Endothelial cell of umbilical vein (primary cell): ENCODE measurements at regions not wholly inside any gene's neighbourhood (a gene's known extent, or its start where the extent isn't known, plus 50 kb on each side); places are given as distances from the start of the nearest gene placed in this dataset.

Source experiments
- BruUV-seq: library from RNA; stranded (reverse); fragments of 400-500 nt; replicated peaks from 2 replicates; lab custom pipeline; 2021; lab: Mats Ljungman, UMichigan
- CTCF ChIA-PET: fragments of 300-600, 350-600 bp; sonication (Branson Sonifier 250); formaldehyde crosslinking; loops from one replicate; lab custom pipeline; 2021; ENCODE audit warnings: antibody characterized with exemption, inconsistent platforms; lab: Charles Lee
- POLR2A ChIA-PET: fragments of 300-600, 350-600 bp; sonication (Branson Sonifier 250); formaldehyde crosslinking; loops from one replicate; lab custom pipeline; 2021; ENCODE audit warnings: antibody characterized with exemption, inconsistent platforms; lab: Charles Lee
- DNase-seq: peaks from one replicate; pipeline ENCODE4 v3.0.0-alpha.2; 2011; ENCODE audit warnings: low read depth, low spot score
- FAIRE-seq: peaks from 2 replicates; lab custom pipeline; 2011; peaks lifted over from hg19 to GRCh38; lab: Jason Lieb, UNC
- H2AFZ ChIP-seq: 2 replicates; pipeline ENCODE4 v1.6.0; 2012; ENCODE audit warnings: low read depth, low read length, control low read depth, inconsistent platforms
- H3K27ac ChIP-seq: 2 replicates; pipeline ENCODE4 v1.5.1; 2011; ENCODE audit warnings: low read depth, mild to moderate bottlenecking, control low read depth, low read length, moderate library complexity; ENCODE audit not compliant: insufficient read depth
- H3K27me3 ChIP-seq, 2 experiments: 2 replicates each; pipeline versions ENCODE4 v1.6.0 to v1.6.1; 2011; ENCODE audit warnings: low read length in 2 of 2, mixed read lengths in 1 of 2; ENCODE audit not compliant: control insufficient read depth in 2 of 2, insufficient read depth in 2 of 2
- H3K36me3 ChIP-seq, 2 experiments: 2 replicates in 1 of 2; 3 replicates in 1 of 2; pipeline ENCODE4 v1.5.1; 2011; ENCODE audit warnings: low read length in 2 of 2, mild to moderate bottlenecking in 1 of 2, moderate library complexity in 1 of 2; ENCODE audit not compliant: control insufficient read depth in 2 of 2, insufficient read depth in 2 of 2; ENCODE audit errors: extremely low read depth in 1 of 2
- H3K4me1 ChIP-seq: 3 replicates; pipeline ENCODE4 v1.5.1; 2011; ENCODE audit warnings: mild to moderate bottlenecking, low read length; ENCODE audit not compliant: control insufficient read depth, insufficient read depth; ENCODE audit errors: extremely low read depth
- H3K4me2 ChIP-seq: 2 replicates; pipeline ENCODE4 v1.6.1; 2011; ENCODE audit warnings: low read length, control low read depth, mixed read lengths; ENCODE audit not compliant: insufficient read depth
- H3K4me3 ChIP-seq, 3 experiments: fragments of 200-600 bp in 1 of 3; sonication (generic), shearing (Covaris generic) in 1 of 3; replicated peaks in 1 of 3; 2 replicates each; pipeline ENCODE4 v1.5.1; 2011 to 2016; ENCODE audit warnings: control low read depth in 3 of 3, low read length in 3 of 3, mild to moderate bottlenecking in 2 of 3, inconsistent platforms in 1 of 3, low read depth in 1 of 3, moderate library complexity in 1 of 3; ENCODE audit not compliant: insufficient read depth in 1 of 3
- H3K79me2 ChIP-seq: 2 replicates; pipeline ENCODE4 v1.6.0; 2012; ENCODE audit warnings: low read length, inconsistent platforms; ENCODE audit not compliant: control insufficient read depth, insufficient read depth
- H3K9ac ChIP-seq: replicated peaks from 2 replicates; pipeline ENCODE3; 2011; ENCODE audit warnings: low read length, control low read depth; ENCODE audit not compliant: insufficient read depth; ENCODE audit errors: extremely low read depth
- H3K9me1 ChIP-seq: replicated peaks from 3 replicates; pipeline ENCODE4 v1.6.0; 2011; ENCODE audit warnings: mild to moderate bottlenecking, low read length; ENCODE audit not compliant: control insufficient read depth, insufficient read depth; ENCODE audit errors: extremely low read depth
- H3K9me3 ChIP-seq: replicated peaks from 2 replicates; pipeline ENCODE4 v1.5.1; 2012; ENCODE audit warnings: low read length, inconsistent platforms; ENCODE audit not compliant: control insufficient read depth, insufficient read depth
- H4K20me1 ChIP-seq: replicated peaks from 2 replicates; pipeline ENCODE3; 2011; ENCODE audit warnings: mild to moderate bottlenecking, low read length; ENCODE audit not compliant: control insufficient read depth, insufficient read depth; ENCODE audit errors: extremely low read depth
- CTCF ChIP-seq, 2 donors: IDR thresholded peaks; 1 replicate in 1 of 2; 2 replicates in 1 of 2; pipeline ENCODE4 v1.5.1; 2011; ENCODE audit warnings: low read length in 2 of 2, mild to moderate bottlenecking in 2 of 2, moderate library complexity in 2 of 2, control low read depth in 1 of 2, inconsistent platforms in 1 of 2, low read depth in 1 of 2; ENCODE audit not compliant: insufficient read depth in 1 of 2; ENCODE audit errors: extremely low read depth in 1 of 2
- EZH2 ChIP-seq: IDR thresholded peaks from 2 replicates; pipeline ENCODE4 v1.6.1; 2012; ENCODE audit warnings: borderline replicate concordance, low read depth, mild to moderate bottlenecking, moderate library complexity, low read length, inconsistent platforms; ENCODE audit not compliant: severe bottlenecking
- FOS ChIP-seq: IDR thresholded peaks from 2 replicates; pipeline ENCODE4 v1.6.1; 2011; ENCODE audit warnings: mild to moderate bottlenecking, low read length, moderate library complexity, borderline replicate concordance; ENCODE audit not compliant: insufficient read depth
- GATA2 ChIP-seq: IDR thresholded peaks from 2 replicates; pipeline ENCODE4 v1.7.0; 2011; ENCODE audit warnings: low read depth, mild to moderate bottlenecking, moderate library complexity, mixed read lengths, low read length; ENCODE audit not compliant: insufficient read length, insufficient read depth
- JUN ChIP-seq: IDR thresholded peaks from 2 replicates; pipeline ENCODE4 v1.6.1; 2011; ENCODE audit warnings: borderline replicate concordance, low read depth; ENCODE audit not compliant: insufficient read length, insufficient read depth
- MAX ChIP-seq: IDR thresholded peaks from 2 replicates; pipeline ENCODE4 v1.6.1; 2011; ENCODE audit not compliant: insufficient read depth, insufficient read length
- MYC ChIP-seq: IDR thresholded peaks from one replicate; pipeline ENCODE4 v1.6.1; 2011; ENCODE audit warnings: mild to moderate bottlenecking, low read depth, low read length
- POLR2A ChIP-seq: IDR thresholded peaks from 2 replicates; pipeline ENCODE4 v1.6.1; 2012; ENCODE audit warnings: low read depth, mild to moderate bottlenecking, control low read depth, low read length
- POLR2AphosphoS5 ChIP-seq: IDR thresholded peaks from 2 replicates; pipeline ENCODE4 v1.6.1; 2012; ENCODE audit warnings: low read depth, mild to moderate bottlenecking, control low read depth, low read length, moderate library complexity; ENCODE audit not compliant: insufficient read depth
- dilution Hi-C: fragments of 300-500 bp; cut with MboI; formaldehyde crosslinking; loops from one replicate; pipeline ENCODE4 v1.15.0; 2019; ENCODE audit warnings: low sequenced_read_pairs; ENCODE audit not compliant: extremely low pct_ligation_motif_present
- intact Hi-C: fragments of 100-400 bp; cut with micrococcal nuclease; formaldehyde crosslinking; loops from one replicate; pipeline ENCODE4 v1.10.0; 2022

GRCh38 chr4:181853881-181854511 is 389.2 kb upstream of the TENM3 start:
- dilution Hi-C loops, result no loop called here
- no peak for DNase-seq
- no peak for FAIRE-seq
- Histone ChIP-seq H3K27ac (no peak overlapping the region), H3K27me3 (no peaks in the 10 kb centered on the region), H2AFZ (no peak overlapping the region), H3K4me3 (no peak overlapping the region), H3K9me1 (no peaks in the 10 kb centered on the region), H3K9me3 (peaks cover 6% of the 10 kb centered on the region), H3K36me3 (no peaks in the 10 kb centered on the region), H3K4me2 (no peak overlapping the region), H3K79me2 (no peaks in the 10 kb centered on the region), H4K20me1 (no peaks in the 10 kb centered on the region), H3K4me1 (no peaks in the 10 kb centered on the region), H3K9ac (no peak overlapping the region)
- TF ChIP-seq CTCF (IDR thresholded peaks at IDR 0.05; ENCODE audit: extremely low read depth in 1 of 2, insufficient read depth in 1 of 2, low read depth in 1 of 2, low read length in 2 of 2), result no peak
- TF ChIP-seq FOS, result no peak
- TF ChIP-seq EZH2, result no peak
- no peak for TF ChIP-seq MAX
- TF ChIP-seq JUN, result no peak
- TF ChIP-seq POLR2A, result no peak
- no peak for TF ChIP-seq GATA2
- TF ChIP-seq MYC, result no peak
- no peak for TF ChIP-seq POLR2AphosphoS5
- POLR2A ChIA-PET, result no interaction called here
- intact Hi-C loops, result no loop called here
- CTCF ChIA-PET, result no interaction called here
- BruUV-seq, result no TSS peak
